NCI-H82 (cell line): ENCODE measurements at regions not wholly inside any gene's neighbourhood (a gene's known extent, or its start where the extent isn't known, plus 50 kb on each side); places are given as distances from the start of the nearest gene placed in this dataset.

Experiments used
- DNase-seq: peaks from one replicate; lab custom pipeline; 2025; lab: John Stamatoyannopoulos, UW

DNA sequence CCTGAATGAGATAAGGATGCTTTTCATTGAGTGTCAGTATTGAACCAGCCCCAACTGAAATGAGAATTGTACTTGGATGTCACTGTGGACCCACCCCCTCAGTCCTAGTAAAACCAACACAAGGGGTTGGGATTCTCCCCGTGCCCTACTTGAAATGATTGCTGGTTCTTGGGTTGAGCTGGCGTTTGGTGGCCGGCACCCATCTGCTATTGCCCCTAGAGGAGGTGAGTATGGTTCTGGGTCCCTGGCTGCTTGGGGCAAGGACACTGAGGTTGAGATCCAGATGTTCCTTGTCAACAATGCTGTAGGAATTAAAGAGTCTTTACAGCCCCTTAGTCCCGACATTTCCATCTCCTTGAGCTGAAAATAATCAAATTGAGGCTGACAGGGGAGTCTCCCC is 170.0 kb upstream of the ZNF32 start:
- no peak for DNase-seq

DNA sequence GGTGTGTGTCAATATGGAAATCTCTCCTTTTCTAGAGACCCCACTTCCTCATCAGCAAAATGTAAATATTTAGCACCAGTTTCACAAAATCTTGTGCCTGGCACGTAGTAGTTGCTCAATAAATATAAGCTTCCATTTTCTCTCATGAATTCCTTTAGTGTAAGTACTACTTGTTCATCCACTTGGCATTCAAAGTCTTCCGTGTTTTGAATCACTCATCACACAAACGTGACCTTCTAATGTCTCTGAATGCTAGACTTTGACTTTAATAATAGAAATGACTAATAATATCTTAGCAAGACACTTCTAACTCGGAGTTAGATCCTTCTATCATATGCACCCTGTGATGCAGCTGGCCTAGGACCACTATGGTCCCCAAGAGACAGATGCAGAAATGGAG is 168.7 kb upstream of the ZNF32 start:
- DNase-seq: no peak

GRCh38 chr10:43816351-43817321 is 168.0 kb upstream of the ZNF32 start:
- no peak for DNase-seq

- DNase-seq: no peak
These were observed 166.7 kb upstream of the ZNF32 start for GRCh38 chr10:43815181-43815885.

DNA sequence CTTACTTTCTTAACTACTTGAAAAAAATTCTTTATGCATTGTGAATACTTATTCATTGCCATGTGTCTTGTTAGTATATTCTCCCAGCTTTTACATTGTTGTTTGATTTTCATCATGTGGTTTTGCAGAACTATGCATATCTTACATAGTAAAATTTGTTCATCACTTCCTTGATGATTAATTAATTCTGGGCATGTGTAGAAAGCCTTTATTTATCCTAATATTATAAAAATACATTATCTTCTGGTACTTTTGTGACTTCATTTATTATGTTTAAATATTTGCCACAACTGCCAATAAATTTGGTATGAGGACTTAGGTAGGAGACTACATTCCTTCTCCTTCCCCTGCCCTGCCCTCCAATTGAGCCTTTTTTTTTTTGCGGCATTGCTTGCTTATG is 166.0 kb upstream of the ZNF32 start:
- DNase-seq: no peak

GRCh38 chr10:43811871-43812270 is 163.2 kb upstream of the ZNF32 start:
- DNase-seq: no peak

DNA sequence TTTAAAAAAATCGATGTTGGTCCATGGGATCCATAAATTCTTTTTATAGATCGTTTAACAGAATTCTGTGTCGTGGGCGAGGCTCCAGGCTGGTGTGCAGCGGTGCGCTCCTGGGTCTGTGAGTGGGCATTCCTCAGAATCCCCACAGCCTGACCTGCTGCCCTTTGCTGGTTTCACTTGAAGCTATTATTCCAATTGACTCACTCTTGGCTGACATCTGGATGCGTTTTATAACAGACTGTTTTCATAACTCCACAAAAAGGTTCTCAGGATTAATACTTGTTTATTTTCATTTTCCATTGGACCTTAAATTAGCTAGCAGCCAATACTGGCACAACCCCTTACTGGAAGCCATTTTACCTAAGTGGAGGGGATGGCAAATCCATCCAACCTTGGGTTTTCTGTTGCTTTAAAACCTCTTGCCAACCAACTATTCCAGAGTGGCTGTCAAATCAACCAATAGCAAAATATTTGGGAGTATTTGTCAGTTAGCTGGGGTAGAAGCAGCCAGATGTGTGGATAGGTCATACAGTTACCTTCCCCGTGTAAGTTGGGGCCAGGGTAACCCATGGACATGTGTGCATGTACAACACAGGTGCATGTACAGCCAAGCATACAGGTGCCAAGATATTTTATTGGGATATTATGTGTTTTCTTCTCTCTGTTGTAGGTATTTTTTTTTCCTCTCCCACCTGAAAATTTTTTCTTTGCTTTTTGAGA is 160.7 kb upstream of the ZNF32 start:
- DNase-seq: no peak

DNA sequence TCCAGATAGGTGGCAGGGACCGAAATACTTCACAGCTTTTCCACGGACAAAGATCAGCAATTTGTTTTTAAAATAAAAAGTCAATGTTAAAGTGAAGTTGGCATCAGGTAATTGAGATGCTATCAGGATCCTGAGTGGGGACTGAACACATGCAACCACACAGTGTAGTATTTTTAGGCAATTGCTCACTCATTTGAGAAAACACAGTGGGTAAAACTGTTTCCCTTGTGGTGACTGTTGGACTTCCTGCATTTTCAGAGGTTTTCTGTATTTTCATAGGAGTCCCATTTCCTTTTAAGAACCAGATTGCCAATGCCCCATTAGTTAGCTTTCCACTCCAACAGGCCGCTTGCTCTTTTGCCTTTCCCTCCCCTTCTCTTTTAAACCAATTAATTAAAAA is 159.5 kb upstream of the ZNF32 start:
- DNase-seq: no peak

DNA sequence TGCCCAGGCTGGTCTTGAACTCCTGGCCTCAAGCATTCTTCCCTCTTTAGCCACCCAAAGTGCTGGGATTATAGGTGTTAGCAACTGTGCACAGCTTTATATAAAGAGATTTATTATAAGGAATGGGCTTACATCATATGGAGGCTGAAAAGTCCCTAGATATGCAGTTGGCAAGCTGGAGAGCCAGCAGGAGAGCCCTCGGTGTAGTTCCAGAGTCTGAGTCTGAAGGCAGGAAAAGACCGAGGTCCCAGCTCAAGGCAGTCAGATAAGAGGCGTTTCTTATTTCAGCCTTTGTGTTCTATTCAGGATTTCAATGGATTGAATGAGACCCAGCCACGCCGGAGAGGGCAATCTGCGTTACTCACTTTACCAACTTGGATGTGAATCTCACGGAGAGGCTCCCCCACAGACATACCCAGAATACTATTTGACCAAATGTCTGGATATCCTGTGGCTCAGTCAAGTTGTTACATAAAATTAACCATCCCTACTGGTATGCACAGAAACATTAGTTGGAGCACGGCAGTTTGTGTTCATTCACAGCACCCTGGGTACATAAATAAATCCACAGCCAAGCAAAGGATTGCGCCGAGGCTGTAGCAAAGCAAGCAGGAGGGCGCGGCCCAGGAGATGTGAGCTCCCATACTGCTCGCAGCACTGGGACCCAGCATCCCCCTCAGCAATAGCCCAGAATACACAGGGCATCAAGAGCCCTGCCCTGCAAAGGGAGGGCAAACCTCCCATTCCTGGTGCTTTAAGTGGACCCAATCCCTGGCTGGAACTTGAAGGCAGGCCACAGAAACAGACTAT is 158.4 kb upstream of the ZNF32 start:
- no peak for DNase-seq

- no peak for DNase-seq
These were observed 155.1 kb upstream of the ZNF32 start for GRCh38 chr10:43803791-43804190.

GRCh38 chr10:43802988-43803696 is 154.5 kb upstream of the ZNF32 start:
- no peak for DNase-seq

DNA sequence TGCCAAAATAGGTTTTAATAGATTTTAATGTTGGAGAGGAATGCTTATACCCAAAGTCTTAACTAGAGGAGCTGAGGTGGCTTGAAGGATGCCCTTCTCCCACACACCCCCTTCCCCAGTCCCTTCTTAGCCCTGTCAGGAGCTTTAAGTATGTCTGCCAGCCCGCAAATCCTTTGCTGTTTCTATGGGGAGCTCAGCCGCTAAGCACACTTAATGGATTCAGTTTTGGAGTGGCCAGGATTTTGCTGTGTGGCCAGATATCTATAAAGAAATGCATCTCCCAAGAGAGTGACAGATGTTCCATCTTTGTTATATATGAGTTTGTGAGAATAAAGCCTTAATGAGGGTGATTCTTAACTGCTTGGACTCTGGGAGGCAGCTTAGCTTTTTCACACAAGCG is 152.9 kb upstream of the ZNF32 start:
- peak; percentile 81 for DNase-seq

DNA sequence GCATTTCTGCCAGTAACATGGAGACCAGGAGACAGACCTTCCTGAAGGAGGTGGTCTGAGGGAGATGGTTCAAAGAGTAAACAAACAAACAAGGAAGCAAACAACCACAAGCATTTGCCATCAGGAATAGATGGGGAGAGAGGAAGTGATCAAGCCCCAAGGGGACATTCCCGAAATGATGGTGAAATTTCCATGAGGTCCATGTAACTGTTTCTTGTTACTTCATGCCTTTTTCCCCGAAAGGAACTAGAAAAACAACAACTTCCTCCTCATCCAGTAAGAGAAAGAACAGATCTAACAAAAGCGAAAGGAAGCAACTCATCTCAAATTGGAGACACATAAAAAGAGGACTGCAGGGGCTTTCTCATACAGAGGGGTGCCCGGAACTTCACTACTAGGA is 152.5 kb upstream of the ZNF32 start:
- no peak for DNase-seq

GRCh38 chr10:43796781-43797180 is 148.1 kb upstream of the ZNF32 start:
- peak; percentile 49 for DNase-seq

DNA sequence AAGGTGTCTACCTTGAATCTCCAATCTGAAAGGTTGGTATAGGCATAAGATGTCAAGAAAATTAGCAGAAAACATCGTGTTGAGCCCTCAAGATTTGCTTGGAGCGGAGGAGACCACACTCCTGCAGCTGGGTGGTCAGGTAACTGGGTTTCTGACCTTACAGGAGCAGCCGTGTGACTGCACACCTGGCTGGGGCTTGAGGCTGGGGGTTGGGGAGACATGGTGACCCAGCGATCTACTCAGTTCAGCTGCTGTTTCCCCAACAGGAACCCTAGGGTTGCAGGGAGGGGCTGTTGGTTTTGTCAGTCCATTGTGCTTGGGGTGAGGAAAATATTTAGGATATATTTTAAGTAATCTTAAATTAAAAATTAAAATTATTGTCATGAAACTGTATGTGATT is 147.0 kb upstream of the ZNF32 start:
- DNase-seq: no peak

GRCh38 chr10:43795093-43795492 is 146.4 kb upstream of the ZNF32 start:
- DNase-seq: no peak

GRCh38 chr10:43794181-43794815 is 145.6 kb upstream of the ZNF32 start:
- DNase-seq: no peak

GRCh38 chr10:43793704-43794103 is 145.0 kb upstream of the ZNF32 start:
- no peak for DNase-seq

DNA sequence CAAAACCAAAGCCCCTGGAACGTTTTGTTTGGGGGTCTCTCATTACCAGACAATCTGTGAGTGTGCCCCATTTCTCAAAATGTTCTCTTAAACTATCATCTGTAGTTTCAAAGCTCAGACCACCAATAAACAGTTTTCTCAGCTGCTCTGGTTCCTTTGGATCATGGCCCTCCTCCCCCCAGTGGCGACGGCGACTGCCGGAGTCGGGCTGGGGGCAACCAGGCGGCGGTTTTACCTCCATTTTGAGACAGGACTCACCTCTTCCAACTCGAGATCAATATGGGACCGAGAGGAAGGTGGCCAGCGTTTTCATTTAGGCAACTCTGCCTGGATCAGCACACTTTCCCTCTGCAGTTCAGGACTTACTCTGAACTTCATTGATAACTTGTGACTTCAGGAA is 141.5 kb upstream of the ZNF32 start:
- DNase-seq: no peak

GRCh38 chr10:43785252-43785651 is 136.6 kb upstream of the ZNF32 start:
- peak; percentile 11 for DNase-seq

GRCh38 chr10:43782814-43783213 is 134.1 kb upstream of the ZNF32 start:
- no peak for DNase-seq
